ENCODE measurements at regions not wholly inside any gene's neighbourhood (a gene's known extent, or its start where the extent isn't known, plus 50 kb on each side); places are given as distances from the start of the nearest gene placed in this dataset.

GRCh38 chr13:73549717-73550116 lies 490.9 kb downstream of the KLF5 start:
- Histone ChIP-seq H3K27me3 (ENCODE audit: control insufficient read depth, insufficient read depth, low read length) (peaks cover 5% of the 10 kb centered on the region), H4K20me1 (ENCODE audit: insufficient read depth, low read length) (no peaks in the 10 kb centered on the region), H2BK120ac (ENCODE audit: low read depth, low read length) (no peak overlapping the region), H2AK9ac (replicated peaks; ENCODE audit: low read depth, low read length, poor library complexity) (no peak overlapping the region), H3K4me2 (ENCODE audit: low read depth, low read length) (no peak overlapping the region), H2BK15ac (ENCODE audit: low read depth, low read length) (no peak overlapping the region), H3K27ac (ENCODE audit: insufficient read depth, low read length) (no peak overlapping the region), H2BK5ac (ENCODE audit: low read depth, low read length, poor library complexity, severe bottlenecking) (no peak overlapping the region), H2BK20ac (ENCODE audit: low read depth, low read length) (no peak overlapping the region), H3K79me1 (ENCODE audit: low read depth in 1 of 2, low read length in 2 of 2) (no peaks in the 10 kb centered on the region), H3K14ac (replicated peaks; ENCODE audit: low read depth, low read length) (no peak overlapping the region), H3K23ac (ENCODE audit: low read depth, low read length) (no peak overlapping the region), H3K4me3 (ENCODE audit: insufficient read depth, low read depth, low read length) (no peak overlapping the region), H4K91ac (ENCODE audit: insufficient read depth, low read depth, low read length) (no peak overlapping the region), H3K4ac (ENCODE audit: low read depth, low read length) (no peak overlapping the region), H2AFZ (replicated peaks; ENCODE audit: low read length, poor library complexity) (no peak overlapping the region), H3K36me3 (ENCODE audit: control insufficient read depth, insufficient read depth, low read length) (no peaks in the 10 kb centered on the region), H3K4me1 (ENCODE audit: control insufficient read depth, insufficient read depth, low read length) (no peaks in the 10 kb centered on the region), H3K9ac (ENCODE audit: low read depth, low read length) (no peak overlapping the region), H2AK5ac (ENCODE audit: low read depth, low read length) (no peak overlapping the region), H3K9me1 (ENCODE audit: insufficient read depth, low read length) (no peaks in the 10 kb centered on the region), H3K18ac (ENCODE audit: low read depth, low read length) (no peak overlapping the region), H3K56ac (ENCODE audit: extremely low read depth, insufficient read depth, low read length) (no peak overlapping the region), H4K5ac (ENCODE audit: low read depth, low read length) (no peak overlapping the region), H4K8ac (ENCODE audit: low read depth in 2 of 2, low read length in 2 of 2) (no peak overlapping the region), H3K9me3 (ENCODE audit: control insufficient read depth, insufficient read depth, low read length) (no peaks in the 10 kb centered on the region)
- CTCF ChIA-PET = interaction anchor here (0.6 to 0.7 kb wide), 2 partner anchors 50 to 653 kb away, joined by 3 to 6 read pairs; no protein-coding TSS in a partner anchor
- DNase-seq (no peak), ATAC-seq (ENCODE audit: low read depth) (no peak)
- no peak for TF ChIP-seq CTCF (conservative IDR thresholded peaks at IDR 0.05; ENCODE audit: low read depth, low read length)
- no peak for TF ChIP-seq MXI1 (IDR thresholded peaks at IDR 0.05; ENCODE audit: borderline replicate concordance, low read depth, low read length)
- no peak for TF ChIP-seq MAZ (IDR thresholded peaks at IDR 0.05; ENCODE audit: borderline replicate concordance, low read depth, low read length)
- no peak for TF ChIP-seq RCOR1 (IDR thresholded peaks at IDR 0.05; ENCODE audit: insufficient replicate concordance, low read length)
- TF ChIP-seq SMC3 (IDR thresholded peaks at IDR 0.05; ENCODE audit: low read depth, low read length) = no peak
- TF ChIP-seq USF2 (IDR thresholded peaks at IDR 0.05; ENCODE audit: low read depth, low read length) = no peak
- TF ChIP-seq NFE2L2 (IDR thresholded peaks at IDR 0.05; ENCODE audit: low read depth, low read length) = no peak
- no peak for TF ChIP-seq BHLHE40 (IDR thresholded peaks at IDR 0.05; ENCODE audit: low read depth, low read length)
- no peak for TF ChIP-seq MAFK (IDR thresholded peaks at IDR 0.05; ENCODE audit: low read depth, low read length)
- TF ChIP-seq POLR2A (IDR thresholded peaks at IDR 0.05; ENCODE audit: low read depth, low read length) = no peak
- no peak for TF ChIP-seq RAD21 (IDR thresholded peaks at IDR 0.05; ENCODE audit: low read length)
- no peak for TF ChIP-seq RFX5 (IDR thresholded peaks at IDR 0.05; ENCODE audit: low read depth, low read length)
- TF ChIP-seq CEBPB (IDR thresholded peaks at IDR 0.05; ENCODE audit: low read depth, low read length) = no peak
- TF ChIP-seq CHD1 (IDR thresholded peaks at IDR 0.05; ENCODE audit: low read depth, low read length) = no peak
- TF ChIP-seq ELK1 (IDR thresholded peaks at IDR 0.05; ENCODE audit: borderline replicate concordance, low read depth, low read length) = no peak
- no peak for TF ChIP-seq FOS (IDR thresholded peaks at IDR 0.05; ENCODE audit: low read depth, low read length)
- intact Hi-C loops (cut with micrococcal nuclease) (no loop called here), dilution Hi-C loops (cut with HindIII; ENCODE audit: low sequenced_read_pairs, unreplicated experiment) (no loop called here), in situ Hi-C loops (cut with MboI; ENCODE audit: low sequenced_read_pairs) (no loop called here)
- WGBS, 2 experiments (ENCODE audit: extremely low coverage in 2 of 2, insufficient read length in 1 of 2) = no CpG with 5 or more reads among the region's 3 CpGs
- BruUV-seq (replicated peaks) = no TSS peak
- POLR2A ChIA-PET (ENCODE audit: unreplicated experiment) = interaction anchor here (0.6 kb wide), 1 partner anchor 130 kb away, joined by 3 read pairs; no protein-coding TSS in a partner anchor
